Heart right ventricle (tissue), 16 donors: ENCODE measurements at regions not wholly inside any gene's neighbourhood (a gene's known extent, or its start where the extent isn't known, plus 50 kb on each side); places are given as distances from the start of the nearest gene placed in this dataset.
"Not testable (repeated sequence)": the region's sequence is repeated elsewhere in the genome, so short reads cannot be mapped to it uniquely, and the experiment has no call there.

ENCODE experiments used
- ATAC-seq, 8 donors: fragments of 200-7000 bp; cut with Tn5 transposase; one replicate each; pipeline ENCODE4 v1.9.1; 2020; ENCODE audit warnings: mild to moderate bottlenecking in 8 of 8, moderate library complexity in 8 of 8, moderate number of reproducible peaks in 1 of 8
- DNase-seq, 2 donors: peaks; one replicate each; pipeline ENCODE4 v3.0.0-alpha.2; 2020
- H3K27ac ChIP-seq, 10 donors: fragments of 200-600 bp; sonication (generic) in 2 of 10; one replicate each; pipeline versions ENCODE4 v1.5.0 to v1.8.0; 2020 to 2022; ENCODE audit warnings: mild to moderate bottlenecking in 3 of 10
- H3K27me3 ChIP-seq, 7 donors: fragments of 200-600 bp; one replicate each; pipeline ENCODE4 v1.8.0; 2021 to 2022; ENCODE audit warnings: mild to moderate bottlenecking in 2 of 7
- H3K36me3 ChIP-seq, 9 donors: fragments of 200-600 bp; sonication (generic) in 1 of 9; one replicate each; pipeline versions ENCODE4 v1.5.0 to v1.8.0; 2020 to 2022; ENCODE audit warnings: mild to moderate bottlenecking in 2 of 9
- H3K4me1 ChIP-seq, 9 donors: fragments of 200-600 bp; sonication (generic) in 1 of 9; one replicate each; pipeline versions ENCODE4 v1.5.0 to v1.8.0; 2020 to 2022; ENCODE audit warnings: mild to moderate bottlenecking in 4 of 9
- H3K4me3 ChIP-seq, 10 donors: fragments of 200-600 bp; sonication (generic) in 2 of 10; one replicate each; pipeline versions ENCODE4 v1.5.0 to v1.8.0; 2020 to 2022; ENCODE audit warnings: mild to moderate bottlenecking in 7 of 10, moderate library complexity in 2 of 10
- H3K9me3 ChIP-seq, 11 donors: fragments of 200-600 bp in 10 of 11; sonication (generic) in 2 of 11; one replicate each; pipeline versions ENCODE4 v1.5.0 to v1.8.0; 2013 to 2022; ENCODE audit warnings: mild to moderate bottlenecking in 2 of 11, control low read depth in 1 of 11, moderate library complexity in 1 of 11
- WGBS, 2 donors: extraction: QIAGEN DNeasy Blood & Tissue Kit; methylation state at CpG; one replicate each; pipeline ENCODE4 v1.1.7; 2013; ENCODE audit warnings: inconsistent platforms in 1 of 2; 5-methylcytosine and 5-hydroxymethylcytosine counted together
- intact Hi-C, 10 donors: fragments of 100-400 bp; cut with DNase I; formaldehyde crosslinking; loops; one replicate each; pipeline versions ENCODE4 v1.11.1 to v1.14.2; 2022
- donor health status: Arrhythmogenic right ventricular cardiomyopathy.
- donor health status: ischemic (EF 13 %, LVEDD 7.1; RV severe dilation, severe dysfunction).
- donor health status: healthy with polysubstance abuse.
- donor health status: DM: no; HTN: yes; CAD: no.
- donor health status: DM: no; HTN: no; CAD: no.
- donor health status: ischemic (EF 25% LVEDD 6.9; RV normal size, moderate dysfunction).
- donor health status: ischemic (EF 25% LVEDD 5.7; RV mildly dilated, moderate dysfunction).
- donor health status: healthy.
- donor health status: DM: yes; HTN: yes; CAD: no.
- donor health status: Ischemic cardiomyopathy.
- donor health status: ischemic (EF 35%, LVEDD 5.7; RV mildly dilated, moderate dysfunction).
- donor health status: nonischemic (EF 11% LVEDD 7.7; RV severe dilation, severe dysfunction).
- donor health status: DM: yes; HTN: yes; CAD: no.
- donor health status: PGD.
- donor health status: ischemic (EF 29% LVEDD 5.4; RV normal size, mild dysfunction).
- donor health status: nonischemic (EF 23%, LVEDD 6.1; RV moderate dilation, normal function).

GRCh38 chr2:110026126-110026785 is 89.4 kb downstream of the MALL start:
- 81 to 87% methylated on average over 5 of the region's 8 CpGs for WGBS, 2 donors
- H3K27ac ChIP-seq, DNase-seq, H3K4me3 ChIP-seq, ATAC-seq, H3K9me3 ChIP-seq, intact Hi-C loops, H3K36me3 ChIP-seq, H3K4me1 ChIP-seq, H3K27me3 ChIP-seq: not testable (repeated sequence)

- peak in 1 of 8 donors; percentile 25 for ATAC-seq
- peak in 1 of 2 donors; percentile 2 for DNase-seq
- WGBS, 2 donors = 82 to 92% methylated on average over 8 to 10 of the region's 11 CpGs
Measured at GRCh38 chr2:110028411-110028810, 87.2 kb downstream of the MALL start.

GRCh38 chr2:110030894-110031293 is 84.7 kb downstream of the MALL start:
- H3K9me3 ChIP-seq, H3K36me3 ChIP-seq, H3K27ac ChIP-seq, DNase-seq, H3K4me3 ChIP-seq, H3K4me1 ChIP-seq, intact Hi-C loops, ATAC-seq, H3K27me3 ChIP-seq: not testable (repeated sequence)
- WGBS, 2 donors = 87 to 88% methylated on average over 3 of the region's 6 CpGs

More at GRCh38 chr2:110028411-110028810, 87.2 kb downstream of the MALL start:
- intact Hi-C loops, H3K27ac ChIP-seq, H3K4me3 ChIP-seq, H3K9me3 ChIP-seq, H3K36me3 ChIP-seq, H3K4me1 ChIP-seq, H3K27me3 ChIP-seq: not testable (repeated sequence)

GRCh38 chr2:110031722-110032327 is 83.8 kb downstream of the MALL start:
- H3K4me3 ChIP-seq, H3K27me3 ChIP-seq, H3K36me3 ChIP-seq, intact Hi-C loops, H3K9me3 ChIP-seq, H3K27ac ChIP-seq, H3K4me1 ChIP-seq, DNase-seq: not testable (repeated sequence)
- ATAC-seq = peak in 1 of 8 donors; percentile 12
- no CpG with 5 or more reads among the region's 3 CpGs for WGBS, 2 donors
